GM19025 (cell line): ENCODE measurements at regions not wholly inside any gene's neighbourhood (a gene's known extent, or its start where the extent isn't known, plus 50 kb on each side); places are given as distances from the start of the nearest gene placed in this dataset.

Experiments used
- ATAC-seq: cut with Tn5 transposase; IDR thresholded peaks from one replicate; pipeline ENCODE4 v1.9.1; 2021; ENCODE audit warnings: mild to moderate bottlenecking, low read depth, moderate library complexity; ENCODE audit not compliant: unreplicated experiment

DNA sequence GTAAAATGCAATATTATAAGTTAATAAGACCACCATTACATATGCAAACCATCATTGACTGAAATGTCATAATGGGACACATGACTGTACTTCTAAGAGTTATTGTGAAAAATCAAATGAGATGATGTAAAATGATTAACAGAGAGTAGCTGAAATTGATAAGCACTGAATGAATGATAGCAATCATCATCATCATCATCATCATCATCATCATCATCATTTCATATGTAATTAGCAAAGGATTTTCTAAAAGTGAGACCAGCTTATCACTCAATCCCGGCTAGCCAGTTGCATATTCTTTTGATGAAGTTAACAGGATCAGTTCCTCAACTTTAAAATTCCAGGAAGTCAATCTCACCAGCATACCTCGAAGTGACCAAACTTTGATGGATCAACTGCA lies 650.3 kb upstream of the KLF4 start:
- no peak for ATAC-seq

GRCh38 chr9:108138516-108138915 lies 648.9 kb upstream of the KLF4 start:
- no peak for ATAC-seq

DNA sequence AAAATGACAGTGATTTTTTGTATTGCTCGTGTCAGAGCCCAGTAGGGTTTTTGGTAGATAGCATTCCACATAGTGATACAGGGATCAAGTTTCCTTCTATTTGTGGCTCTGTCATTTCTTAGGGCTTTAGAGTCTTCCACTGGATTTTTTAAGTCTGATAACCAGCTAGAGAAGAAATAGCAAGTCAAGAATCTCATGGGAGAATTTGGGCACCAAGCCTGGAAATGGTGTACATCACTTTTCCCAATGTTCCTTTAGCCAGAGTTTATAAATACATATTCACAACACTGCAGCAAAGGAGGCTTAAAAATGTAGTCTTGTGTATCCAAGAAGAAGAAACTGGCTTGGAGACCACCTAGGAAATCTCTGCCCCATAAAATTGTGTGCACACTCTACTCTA lies 647.1 kb upstream of the KLF4 start:
- no peak for ATAC-seq

GRCh38 chr9:108134486-108135128 lies 645.0 kb upstream of the KLF4 start:
- no peak for ATAC-seq

- no peak for ATAC-seq
Measured at GRCh38 chr9:108133680-108134079, 644.1 kb upstream of the KLF4 start.

GRCh38 chr9:108133101-108133500 lies 643.5 kb upstream of the KLF4 start:
- ATAC-seq = no peak

- ATAC-seq = no peak
Measured at GRCh38 chr9:108130905-108131304, 641.3 kb upstream of the KLF4 start.

- no peak for ATAC-seq
Measured at GRCh38 chr9:108125625-108126024, 636.1 kb upstream of the KLF4 start.

GRCh38 chr9:108119530-108120113 lies 630.1 kb upstream of the KLF4 start:
- no peak for ATAC-seq

GRCh38 chr9:108117795-108118194 lies 628.2 kb upstream of the KLF4 start:
- no peak for ATAC-seq

- ATAC-seq = no peak
Measured at GRCh38 chr9:108117306-108117705, 627.7 kb upstream of the KLF4 start.

GRCh38 chr9:108113596-108113995 lies 624.0 kb upstream of the KLF4 start:
- no peak for ATAC-seq

DNA sequence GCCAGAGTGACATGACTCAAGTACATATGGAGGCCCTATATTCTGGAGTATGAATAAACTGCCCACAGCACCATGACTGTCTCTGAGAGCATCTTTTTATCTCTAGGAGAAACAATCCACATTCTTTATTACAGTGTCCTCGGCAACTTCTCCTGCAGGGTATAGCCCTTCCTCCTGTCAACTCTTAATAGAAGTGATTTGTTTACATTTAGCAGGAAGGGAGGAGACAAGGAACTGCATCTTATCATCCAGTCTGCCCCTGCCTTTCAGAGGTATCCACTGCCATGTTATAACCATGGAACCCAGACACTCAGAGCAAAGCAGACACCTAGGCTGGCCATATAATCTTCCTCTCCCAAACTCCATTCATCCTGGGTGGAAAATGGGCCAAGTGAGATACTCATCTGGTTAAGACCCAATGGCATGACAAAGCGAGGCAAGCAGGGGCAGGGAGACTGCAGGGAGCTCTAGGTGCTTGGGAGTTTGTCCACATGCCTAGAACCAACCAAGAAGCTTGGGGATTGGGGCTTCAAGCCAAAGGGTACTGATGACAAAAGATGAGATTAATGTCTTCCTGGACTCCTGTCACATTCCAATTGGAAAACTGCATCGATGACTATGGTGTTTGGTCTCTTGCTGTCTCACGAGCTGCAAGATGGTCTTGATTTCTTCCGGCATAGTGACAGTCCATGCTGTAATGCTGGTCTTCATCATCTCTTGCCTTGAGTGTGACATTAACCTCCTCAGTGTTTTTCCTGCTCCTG lies 620.5 kb upstream of the KLF4 start:
- ATAC-seq = no peak

- no peak for ATAC-seq
Measured at GRCh38 chr9:108108852-108109448, 619.4 kb upstream of the KLF4 start.

DNA sequence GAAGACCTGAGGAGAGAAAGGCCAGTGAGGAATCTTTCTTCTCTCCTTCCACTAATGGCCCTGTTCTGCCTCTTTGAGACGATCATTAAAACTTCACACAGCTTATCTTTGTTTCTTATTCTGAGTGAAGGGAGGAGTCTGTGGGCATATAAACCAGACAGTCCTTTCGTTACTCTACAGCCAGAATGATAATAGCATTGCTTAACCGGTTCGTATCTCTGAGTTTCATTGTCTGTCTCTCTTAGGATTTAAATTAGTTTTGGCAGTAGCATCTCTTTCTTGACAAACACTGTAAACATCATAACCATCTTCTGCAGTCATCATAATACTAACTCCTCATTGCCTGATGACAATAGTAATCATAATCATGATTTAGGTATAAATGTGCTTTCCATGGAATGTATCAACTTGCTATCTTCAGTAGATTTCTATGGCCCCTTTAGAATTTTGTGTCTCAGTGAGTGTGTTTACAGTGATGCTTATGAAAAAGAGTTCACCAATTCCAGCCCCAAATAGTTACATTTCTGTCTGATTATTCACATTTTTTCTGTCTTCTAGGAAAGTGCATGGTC lies 618.8 kb upstream of the KLF4 start:
- no peak for ATAC-seq

- ATAC-seq = no peak
Measured at GRCh38 chr9:108105885-108106284, 616.3 kb upstream of the KLF4 start.

DNA sequence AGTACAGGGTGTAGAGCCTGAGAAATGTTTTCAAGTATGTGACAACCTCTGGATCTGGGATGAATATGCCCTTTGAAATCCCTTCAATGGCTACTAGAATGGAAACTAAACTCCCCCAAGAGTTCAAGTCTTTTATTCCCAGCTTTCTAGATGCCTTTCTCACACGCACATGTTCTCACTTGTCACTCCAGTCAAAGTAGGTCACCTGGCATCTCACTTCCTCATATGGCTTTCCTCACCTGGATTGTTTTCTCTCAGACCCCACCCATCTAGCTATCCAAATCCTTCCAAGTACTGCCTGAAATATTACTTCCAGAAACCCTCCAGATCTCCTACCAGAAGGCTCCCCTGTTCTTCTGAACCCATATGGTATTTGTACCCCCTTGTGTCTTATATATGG lies 615.4 kb upstream of the KLF4 start:
- ATAC-seq = no peak

DNA sequence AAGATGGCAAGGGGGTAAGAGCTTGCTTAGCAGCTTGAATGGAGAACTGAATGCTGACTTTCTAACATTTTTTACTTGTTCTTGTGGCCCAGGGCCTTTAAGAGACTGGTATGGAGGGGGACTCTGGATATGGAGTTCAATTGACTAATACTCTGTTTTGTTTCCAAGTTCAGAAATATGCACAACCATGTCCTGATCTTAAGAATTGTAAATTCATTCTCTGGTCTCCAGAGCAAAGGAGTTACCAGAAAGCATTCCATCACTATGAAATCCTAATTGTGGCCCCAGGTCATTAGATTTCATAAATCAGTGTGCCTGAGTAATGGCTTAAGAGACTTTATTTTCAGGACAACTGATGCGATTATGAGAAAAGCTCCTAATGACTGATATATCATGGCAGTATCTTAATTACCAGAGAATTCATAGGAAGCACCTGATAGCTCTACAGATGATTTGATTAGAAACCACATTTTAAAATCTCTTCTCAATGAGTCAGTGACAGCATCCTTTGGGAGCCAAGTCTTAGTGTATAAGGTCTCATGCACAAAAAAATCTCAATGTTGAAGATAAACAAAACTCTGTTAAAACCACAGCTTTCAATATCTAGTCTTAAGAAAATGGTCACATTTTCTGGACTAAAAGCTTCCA lies 613.6 kb upstream of the KLF4 start:
- ATAC-seq = no peak

- ATAC-seq = no peak
Measured at GRCh38 chr9:108101410-108101809, 611.8 kb upstream of the KLF4 start.

- no peak for ATAC-seq
Measured at GRCh38 chr9:108100571-108100970, 611.0 kb upstream of the KLF4 start.

DNA sequence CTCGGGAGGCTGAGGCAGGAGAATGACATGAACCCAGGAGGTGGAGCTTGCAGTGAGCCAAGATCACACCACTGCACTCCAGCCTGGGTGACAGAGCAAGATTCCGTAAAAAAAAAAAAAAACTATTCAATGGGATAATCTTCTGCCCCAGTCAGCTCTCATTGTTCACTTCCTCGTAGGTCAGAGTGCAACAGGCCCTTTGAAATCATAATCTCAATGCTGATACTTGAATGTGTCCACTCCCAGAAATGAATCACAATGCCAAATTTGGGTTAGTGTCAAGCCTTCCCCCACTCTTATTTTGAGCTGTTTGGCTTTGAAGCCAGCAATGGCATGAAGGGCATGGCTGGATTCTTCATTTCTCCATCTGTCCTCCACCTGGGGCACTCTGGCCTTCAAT lies 610.3 kb upstream of the KLF4 start:
- ATAC-seq = no peak
